ENCODE measurements at regions not wholly inside any gene's neighbourhood (a gene's known extent, or its start where the extent isn't known, plus 50 kb on each side); places are given as distances from the start of the nearest gene placed in this dataset.

GRCh38 chr2:189366349-189366748, 74.9 kb upstream of the WDR75 start:
- H3K36me3 Mint-ChIP-seq: no peaks in the 10 kb centered on the region
- H3K9me3 Mint-ChIP-seq: peaks cover under 1 to 8% of the 10 kb centered on the region in 2 donors
- DNase-seq (ENCODE audit: low spot score in 2 of 2): no peak
- H3K27ac Mint-ChIP-seq: no peak overlapping the region
- no peak for ATAC-seq

GRCh38 chr2:189367343-189367742, 73.9 kb upstream of the WDR75 start:
- no peak for ATAC-seq
- Mint-ChIP-seq H3K9me3 (peaks cover 0 to 8% of the 10 kb centered on the region in 2 donors), H3K27ac (no peak overlapping the region), H3K36me3 (no peaks in the 10 kb centered on the region)
- DNase-seq (ENCODE audit: low spot score in 2 of 2): no peak

- Mint-ChIP-seq H3K9me3 (peaks cover 0 to 8% of the 10 kb centered on the region in 2 donors), H3K36me3 (no peaks in the 10 kb centered on the region), H3K27ac (no peak overlapping the region)
- ATAC-seq (no peak), DNase-seq (ENCODE audit: low spot score in 2 of 2) (no peak)
These were observed 71.7 kb upstream of the WDR75 start for GRCh38 chr2:189369566-189369965.

GRCh38 chr2:189370719-189371118, 70.6 kb upstream of the WDR75 start:
- no peak for ATAC-seq
- DNase-seq (ENCODE audit: low spot score in 2 of 2): no peak
- H3K9me3 Mint-ChIP-seq: peaks cover 0 to 8% of the 10 kb centered on the region in 2 donors
- no peak overlapping the region for H3K27ac Mint-ChIP-seq
- no peaks in the 10 kb centered on the region for H3K36me3 Mint-ChIP-seq

GRCh38 chr2:189372688-189373257, 68.5 kb upstream of the WDR75 start:
- no peak for ATAC-seq
- H3K36me3 Mint-ChIP-seq: no peaks in the 10 kb centered on the region
- H3K27ac Mint-ChIP-seq: no peak overlapping the region
- no peak for DNase-seq (ENCODE audit: low spot score in 2 of 2)
- H3K9me3 Mint-ChIP-seq: no peaks in the 10 kb centered on the region

GRCh38 chr2:189374481-189374880, 66.8 kb upstream of the WDR75 start:
- ATAC-seq (no peak), DNase-seq (ENCODE audit: low spot score in 2 of 2) (no peak)
- no peak overlapping the region for H3K27ac Mint-ChIP-seq
- no peaks in the 10 kb centered on the region for H3K9me3 Mint-ChIP-seq
- no peaks in the 10 kb centered on the region for H3K36me3 Mint-ChIP-seq

- Mint-ChIP-seq H3K9me3 (no peaks in the 10 kb centered on the region), H3K36me3 (no peaks in the 10 kb centered on the region), H3K27ac (no peak overlapping the region)
- DNase-seq (ENCODE audit: low spot score in 2 of 2) (no peak), ATAC-seq (no peak)
These were observed 65.4 kb upstream of the WDR75 start for GRCh38 chr2:189375842-189376241.

- Mint-ChIP-seq H3K9me3 (no peaks in the 10 kb centered on the region), H3K27ac (no peak overlapping the region), H3K36me3 (no peaks in the 10 kb centered on the region)
- DNase-seq (ENCODE audit: low spot score in 2 of 2): no peak
- ATAC-seq: no peak
These were observed 62.0 kb upstream of the WDR75 start for GRCh38 chr2:189379287-189379630.

GRCh38 chr2:189379731-189380261, 61.5 kb upstream of the WDR75 start:
- Mint-ChIP-seq H3K9me3 (no peaks in the 10 kb centered on the region), H3K27ac (no peak overlapping the region), H3K36me3 (no peaks in the 10 kb centered on the region)
- DNase-seq (ENCODE audit: low spot score in 2 of 2) (no peak), ATAC-seq (no peak)

GRCh38 chr2:189382668-189383067, 58.6 kb upstream of the WDR75 start:
- peak overlapping the region in 1 of 2 donors; percentile 51 for H3K27ac Mint-ChIP-seq
- DNase-seq (ENCODE audit: low spot score in 2 of 2): no peak
- H3K9me3 Mint-ChIP-seq: peaks cover 4 to 9% of the 10 kb centered on the region in 2 donors
- peaks cover 10 to 11% of the 10 kb centered on the region in 2 donors for H3K36me3 Mint-ChIP-seq
- ATAC-seq: no peak

- ATAC-seq (no peak), DNase-seq (ENCODE audit: low spot score in 2 of 2) (no peak)
- Mint-ChIP-seq H3K36me3 (peaks cover 10 to 11% of the 10 kb centered on the region in 2 donors), H3K27ac (no peak overlapping the region), H3K9me3 (peaks cover 4 to 9% of the 10 kb centered on the region in 2 donors)
These were observed 54.5 kb upstream of the WDR75 start for GRCh38 chr2:189386741-189387140.

GRCh38 chr2:189391201-189391600, 50.1 kb upstream of the WDR75 start:
- Mint-ChIP-seq H3K27ac (no peak overlapping the region), H3K36me3 (no peaks in the 10 kb centered on the region), H3K9me3 (no peaks in the 10 kb centered on the region)
- ATAC-seq (no peak), DNase-seq (ENCODE audit: low spot score in 2 of 2) (no peak)
